ENCODE measurements at regions not wholly inside any gene's neighbourhood (a gene's known extent, or its start where the extent isn't known, plus 50 kb on each side); places are given as distances from the start of the nearest gene placed in this dataset.

DNA sequence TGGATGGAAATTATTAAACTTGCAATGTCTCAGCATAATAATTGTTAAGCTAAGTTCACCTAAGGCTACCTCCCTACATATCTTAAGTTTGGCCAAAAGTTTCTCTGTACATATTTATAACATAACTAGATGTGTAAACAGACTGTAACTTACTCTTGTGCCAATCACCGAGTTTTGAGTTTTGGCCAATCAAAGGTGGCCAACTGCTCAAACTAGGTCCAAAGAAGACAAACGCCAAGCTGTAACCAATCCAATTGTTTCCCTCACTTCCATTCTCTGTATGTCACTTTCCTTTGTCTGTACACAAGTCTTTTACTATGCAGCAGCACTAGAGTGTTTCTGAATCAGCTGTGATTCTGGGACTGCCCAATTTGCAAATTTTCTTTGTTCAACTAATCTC is 197.8 kb downstream of the LYPLAL1 start:
- Histone ChIP-seq H3K4me1 (ENCODE audit: control insufficient read depth, insufficient read depth, low read length) (no peaks in the 10 kb centered on the region), H3K27ac (ENCODE audit: low read length) (no peak overlapping the region), H3K4me3 (ENCODE audit: low read length) (no peak overlapping the region), H3K36me3 (ENCODE audit: control insufficient read depth, insufficient read depth, low read length) (no peaks in the 10 kb centered on the region), H3K27me3 (ENCODE audit: control insufficient read depth, insufficient read depth, low read length) (no peaks in the 10 kb centered on the region), H3K9me3 (ENCODE audit: control insufficient read depth, insufficient read depth, low read length) (no peaks in the 10 kb centered on the region)
- H3K9me3 Mint-ChIP-seq = peaks cover 3 to 5% of the 10 kb centered on the region in 2 donors
- intact Hi-C loops (cut with micrococcal nuclease) = no loop called here
- H3K4me3 Mint-ChIP-seq = no peak overlapping the region
- DNase-seq = no peak
- no peaks in the 10 kb centered on the region for H3K36me3 Mint-ChIP-seq
- H3K27ac Mint-ChIP-seq = no peak overlapping the region
- no peaks in the 10 kb centered on the region for H3K27me3 Mint-ChIP-seq (ENCODE audit: low read depth in 2 of 2)
- WGBS (ENCODE audit: insufficient coverage) = 90% methylated on average over 2 of the region's 2 CpGs
- TF ChIP-seq, protein P1, sequence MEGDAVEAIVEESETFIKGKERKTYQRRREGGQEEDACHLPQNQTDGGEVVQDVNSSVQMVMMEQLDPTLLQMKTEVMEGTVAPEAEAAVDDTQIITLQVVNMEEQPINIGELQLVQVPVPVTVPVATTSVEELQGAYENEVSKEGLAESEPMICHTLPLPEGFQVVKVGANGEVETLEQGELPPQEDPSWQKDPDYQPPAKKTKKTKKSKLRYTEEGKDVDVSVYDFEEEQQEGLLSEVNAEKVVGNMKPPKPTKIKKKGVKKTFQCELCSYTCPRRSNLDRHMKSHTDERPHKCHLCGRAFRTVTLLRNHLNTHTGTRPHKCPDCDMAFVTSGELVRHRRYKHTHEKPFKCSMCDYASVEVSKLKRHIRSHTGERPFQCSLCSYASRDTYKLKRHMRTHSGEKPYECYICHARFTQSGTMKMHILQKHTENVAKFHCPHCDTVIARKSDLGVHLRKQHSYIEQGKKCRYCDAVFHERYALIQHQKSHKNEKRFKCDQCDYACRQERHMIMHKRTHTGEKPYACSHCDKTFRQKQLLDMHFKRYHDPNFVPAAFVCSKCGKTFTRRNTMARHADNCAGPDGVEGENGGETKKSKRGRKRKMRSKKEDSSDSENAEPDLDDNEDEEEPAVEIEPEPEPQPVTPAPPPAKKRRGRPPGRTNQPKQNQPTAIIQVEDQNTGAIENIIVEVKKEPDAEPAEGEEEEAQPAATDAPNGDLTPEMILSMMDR (IDR thresholded peaks at IDR 0.05) = no peak
- ATAC-seq = no peak
- H3K4me1 Mint-ChIP-seq = no peaks in the 10 kb centered on the region

DNA sequence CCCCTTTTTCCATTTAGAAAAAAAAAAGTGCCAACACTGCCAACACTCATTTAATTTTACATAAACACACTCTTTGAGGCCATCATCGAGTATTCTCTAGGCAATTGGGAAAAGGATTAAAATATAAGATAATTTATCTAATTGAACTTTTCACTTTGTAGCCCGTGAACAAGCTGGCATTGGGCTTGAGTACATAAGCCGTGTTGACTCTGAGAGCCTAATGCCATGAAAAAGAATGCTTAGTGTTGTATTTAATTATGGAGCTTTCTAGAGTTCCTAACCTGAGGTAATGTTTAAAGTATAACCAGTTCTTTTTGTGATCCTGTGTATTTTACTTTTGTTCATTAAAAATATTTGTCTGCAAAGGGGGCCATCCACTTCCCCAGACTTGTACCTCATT is 193.8 kb downstream of the LYPLAL1 start:
- ATAC-seq (no peak), DNase-seq (no peak)
- WGBS (ENCODE audit: insufficient coverage) = 93% methylated on average over 2 of the region's 3 CpGs
- Mint-ChIP-seq H3K36me3 (no peaks in the 10 kb centered on the region), H3K27me3 (ENCODE audit: low read depth in 2 of 2) (no peaks in the 10 kb centered on the region), H3K9me3 (peaks cover 5 to 7% of the 10 kb centered on the region in 2 donors), H3K27ac (no peak overlapping the region), H3K4me3 (no peak overlapping the region), H3K4me1 (no peaks in the 10 kb centered on the region)
- intact Hi-C loops (cut with micrococcal nuclease) = no loop called here
- no peaks in the 10 kb centered on the region for H3K27me3 ChIP-seq (ENCODE audit: control insufficient read depth, insufficient read depth, low read length)
- TF ChIP-seq, protein P1 (IDR thresholded peaks at IDR 0.05) = no peak
- H3K4me3 ChIP-seq (ENCODE audit: low read length) = no peak overlapping the region
- H3K4me1 ChIP-seq (ENCODE audit: control insufficient read depth, insufficient read depth, low read length) = no peaks in the 10 kb centered on the region
- no peaks in the 10 kb centered on the region for H3K36me3 ChIP-seq (ENCODE audit: control insufficient read depth, insufficient read depth, low read length)
- no peak overlapping the region for H3K27ac ChIP-seq (ENCODE audit: low read length)
- no peaks in the 10 kb centered on the region for H3K9me3 ChIP-seq (ENCODE audit: control insufficient read depth, insufficient read depth, low read length)

DNA sequence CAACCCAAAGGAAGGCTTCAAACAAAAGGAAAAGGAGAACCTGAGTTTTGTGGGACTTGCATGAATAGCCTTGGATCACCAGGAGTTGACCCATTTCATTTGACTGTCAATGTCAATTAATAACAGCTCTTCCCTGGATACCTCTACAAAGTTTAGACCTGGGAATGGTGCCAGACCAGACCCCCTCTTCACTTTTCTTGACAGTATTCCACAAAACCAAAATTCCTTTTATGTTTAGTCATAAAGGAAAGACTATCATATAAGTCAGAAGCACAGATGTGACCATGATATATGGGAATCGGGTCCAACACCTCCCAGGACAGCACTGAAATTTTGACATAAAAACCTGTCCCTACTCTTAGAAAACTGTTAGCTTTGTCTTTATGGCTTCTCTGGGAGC is 191.8 kb downstream of the LYPLAL1 start:
- intact Hi-C loops (cut with micrococcal nuclease) = no loop called here
- no peaks in the 10 kb centered on the region for H3K36me3 ChIP-seq (ENCODE audit: control insufficient read depth, insufficient read depth, low read length)
- no peak overlapping the region for H3K27ac ChIP-seq (ENCODE audit: low read length)
- H3K4me3 Mint-ChIP-seq = no peak overlapping the region
- H3K4me1 Mint-ChIP-seq = no peaks in the 10 kb centered on the region
- H3K9me3 ChIP-seq (ENCODE audit: control insufficient read depth, insufficient read depth, low read length) = no peaks in the 10 kb centered on the region
- H3K9me3 Mint-ChIP-seq = peaks cover 8% of the 10 kb centered on the region in 2 donors
- TF ChIP-seq, protein P1 (IDR thresholded peaks at IDR 0.05) = no peak
- no peaks in the 10 kb centered on the region for H3K36me3 Mint-ChIP-seq
- DNase-seq (no peak), ATAC-seq (no peak)
- H3K27me3 ChIP-seq (ENCODE audit: control insufficient read depth, insufficient read depth, low read length) = no peaks in the 10 kb centered on the region
- H3K4me1 ChIP-seq (ENCODE audit: control insufficient read depth, insufficient read depth, low read length) = no peaks in the 10 kb centered on the region
- H3K27ac Mint-ChIP-seq = no peak overlapping the region
- H3K4me3 ChIP-seq (ENCODE audit: low read length) = no peak overlapping the region
- no peaks in the 10 kb centered on the region for H3K27me3 Mint-ChIP-seq (ENCODE audit: low read depth in 2 of 2)
- 100% methylated on average over 1 of the region's 1 CpG for WGBS (ENCODE audit: insufficient coverage)

DNA sequence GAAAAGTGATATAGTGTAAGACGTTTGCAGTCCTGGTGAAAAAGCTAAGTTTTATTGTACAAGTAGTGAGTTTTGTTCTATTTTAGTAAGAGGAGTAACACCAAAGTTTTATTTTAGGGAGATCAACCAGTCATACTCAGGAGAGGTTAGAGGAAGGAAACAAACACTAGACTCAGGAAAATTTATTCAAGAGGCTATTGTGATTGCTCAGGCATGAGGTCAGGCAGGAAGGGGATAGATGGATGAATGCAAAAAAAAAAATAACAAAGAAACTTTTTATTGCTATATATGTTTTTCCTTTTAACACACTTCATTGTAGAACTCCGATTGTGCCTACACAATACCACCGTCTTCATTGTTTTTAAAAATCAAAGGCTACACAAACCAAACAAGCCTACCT is 189.0 kb downstream of the LYPLAL1 start:
- no peaks in the 10 kb centered on the region for H3K36me3 Mint-ChIP-seq
- H3K36me3 ChIP-seq (ENCODE audit: control insufficient read depth, insufficient read depth, low read length) = no peaks in the 10 kb centered on the region
- no peak overlapping the region for H3K27ac Mint-ChIP-seq
- peaks cover 8% of the 10 kb centered on the region in 2 donors for H3K9me3 Mint-ChIP-seq
- H3K4me1 ChIP-seq (ENCODE audit: control insufficient read depth, insufficient read depth, low read length) = no peaks in the 10 kb centered on the region
- no peak overlapping the region for H3K4me3 ChIP-seq (ENCODE audit: low read length)
- no peaks in the 10 kb centered on the region for H3K27me3 Mint-ChIP-seq (ENCODE audit: low read depth in 2 of 2)
- no peaks in the 10 kb centered on the region for H3K4me1 Mint-ChIP-seq
- no peaks in the 10 kb centered on the region for H3K27me3 ChIP-seq (ENCODE audit: control insufficient read depth, insufficient read depth, low read length)
- intact Hi-C loops (cut with micrococcal nuclease) = no loop called here
- H3K27ac ChIP-seq (ENCODE audit: low read length) = no peak overlapping the region
- ATAC-seq = no peak
- no peak for DNase-seq
- H3K4me3 Mint-ChIP-seq = no peak overlapping the region
- WGBS (ENCODE audit: insufficient coverage) = 80% methylated on average over 3 of the region's 3 CpGs
- no peaks in the 10 kb centered on the region for H3K9me3 ChIP-seq (ENCODE audit: control insufficient read depth, insufficient read depth, low read length)
- TF ChIP-seq, protein P1 (IDR thresholded peaks at IDR 0.05) = no peak

Data from natural killer cell (primary cell).